ENCODE measurements at regions not wholly inside any gene's neighbourhood (a gene's known extent, or its start where the extent isn't known, plus 50 kb on each side); places are given as distances from the start of the nearest gene placed in this dataset.

DNA sequence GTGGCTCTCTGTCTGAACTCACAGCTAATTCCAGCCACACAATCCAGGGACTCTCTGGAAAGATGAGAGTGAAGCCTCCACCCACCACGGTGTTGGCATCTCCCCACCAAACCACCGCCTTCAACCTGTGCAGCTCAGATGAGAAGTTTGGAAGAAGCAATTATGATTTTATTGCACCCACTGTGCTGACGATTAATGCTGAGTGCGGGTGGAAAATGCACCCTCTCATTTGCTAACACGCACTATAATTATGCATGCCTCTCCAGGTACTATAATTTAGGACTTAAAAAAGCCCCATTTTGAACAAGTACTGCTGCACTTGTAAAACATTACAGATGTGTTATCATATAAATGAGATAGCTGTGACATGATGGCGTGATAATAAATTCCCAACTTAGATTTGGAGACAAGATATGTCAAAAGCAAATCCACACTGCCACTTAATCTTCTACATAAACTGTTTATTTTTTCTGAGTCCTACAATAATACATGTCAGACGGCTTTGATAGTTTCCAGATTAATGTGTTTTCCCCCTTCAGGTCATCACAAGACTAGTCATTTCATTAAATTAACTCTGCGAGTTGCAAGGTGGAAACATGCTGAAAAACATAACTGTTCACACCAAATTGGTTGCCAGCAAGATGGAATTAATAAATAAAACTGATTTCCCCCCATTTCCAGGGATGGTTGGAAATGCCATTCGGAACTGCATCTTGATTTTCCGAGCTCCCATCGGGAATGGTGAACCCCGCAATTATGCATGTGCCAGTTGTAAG, 466.5 kb upstream of the MAF start:
- no peak for DNase-seq

DNA sequence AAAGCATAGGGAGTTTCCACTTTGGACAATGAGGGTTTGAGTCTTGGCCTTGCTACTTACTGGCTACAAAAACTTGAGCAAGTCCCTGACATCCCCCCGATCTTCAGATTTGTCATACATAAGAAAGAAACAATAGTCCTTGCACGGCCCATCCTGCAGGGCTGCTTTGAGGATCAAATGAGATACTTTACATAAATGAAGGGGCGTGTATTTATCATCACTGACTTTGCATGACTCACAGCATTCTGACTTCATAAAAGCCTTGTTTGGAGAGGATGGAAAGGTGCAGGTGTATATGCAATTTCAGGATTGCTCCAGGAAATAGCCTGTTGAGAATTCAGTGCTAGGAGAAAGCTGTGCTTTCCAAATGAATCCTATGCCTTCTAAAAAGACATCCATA, 465.0 kb upstream of the MAF start:
- DNase-seq: no peak

DNA sequence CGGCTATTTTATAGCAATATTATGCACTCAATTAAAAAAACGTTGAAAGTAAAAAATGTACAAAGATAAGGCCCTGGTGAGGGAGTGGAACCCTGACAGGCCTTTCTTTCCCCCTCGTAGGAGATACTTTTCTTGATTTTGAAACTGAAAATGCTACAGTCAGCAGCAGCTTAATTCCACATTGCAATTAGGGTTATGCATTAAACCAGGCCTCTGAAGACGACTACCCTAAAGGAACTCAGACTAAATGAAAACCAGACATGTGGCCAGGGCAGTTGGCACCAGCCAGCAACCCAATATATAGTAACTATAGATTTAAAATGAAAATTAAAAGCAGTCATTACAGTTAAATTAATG, 463.2 kb upstream of the MAF start:
- DNase-seq: no peak

DNA sequence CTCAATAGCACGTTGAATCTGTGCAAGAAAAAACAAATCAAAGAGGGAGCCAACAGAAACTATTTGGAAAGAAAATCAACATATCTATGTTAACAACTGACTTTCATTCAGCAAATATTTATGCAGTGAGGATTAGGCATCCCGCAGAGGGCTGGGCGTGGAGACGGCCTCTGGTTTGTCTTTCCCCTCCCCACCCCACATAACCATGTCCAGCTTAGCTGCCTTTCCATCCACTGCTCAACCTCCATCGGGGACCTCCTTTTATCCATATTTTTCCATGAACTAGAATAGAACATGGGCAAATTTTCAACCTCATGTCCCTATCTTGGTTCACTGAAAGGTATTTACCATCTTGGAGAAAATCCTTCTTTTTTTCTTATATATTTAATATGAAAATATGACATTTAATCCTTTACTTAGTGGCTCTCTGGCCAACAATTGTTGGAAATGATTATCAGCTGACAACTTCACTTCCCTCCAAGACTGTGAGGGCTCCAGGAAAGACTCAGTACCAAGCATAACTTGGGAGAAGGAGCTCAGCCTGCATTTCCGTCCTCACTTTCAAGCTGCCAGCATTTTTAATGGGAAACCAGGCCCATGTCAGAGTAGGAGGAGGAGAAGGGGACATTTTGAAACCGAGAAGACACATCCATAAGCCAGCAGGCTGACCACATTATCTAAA, 462.6 kb upstream of the MAF start:
- no peak for DNase-seq

DNA sequence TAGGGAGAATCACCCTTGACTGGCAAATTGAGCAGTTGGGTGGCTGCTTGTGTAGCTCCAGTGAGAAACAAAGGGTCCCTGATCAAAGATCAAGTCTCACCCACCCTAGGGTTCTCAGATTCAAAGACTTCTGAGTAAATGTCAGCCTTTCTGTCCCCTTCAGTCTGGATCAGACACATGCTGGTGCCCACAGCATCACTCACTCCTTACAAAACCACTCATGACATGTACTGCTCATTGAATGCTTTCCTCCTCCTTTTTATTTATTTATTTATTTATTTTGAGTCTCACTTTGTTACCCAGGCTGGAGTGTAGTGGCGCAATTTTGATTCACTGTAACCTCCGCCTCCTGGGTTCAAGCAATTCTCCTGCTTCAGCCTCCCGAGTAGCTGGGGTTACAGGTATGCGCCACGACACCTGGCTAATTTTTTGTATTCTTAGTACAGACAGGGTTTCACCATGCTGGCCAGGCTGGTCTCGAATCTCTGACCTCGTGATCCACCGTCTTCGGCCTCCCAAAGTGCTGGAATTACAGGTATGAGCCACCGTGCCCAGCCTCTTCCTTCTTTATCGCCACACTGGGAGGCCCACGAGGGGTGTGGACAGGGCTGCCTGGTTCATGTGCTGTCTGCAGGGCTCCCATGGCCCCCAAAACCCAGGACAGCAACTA, 462.0 kb upstream of the MAF start:
- no peak for DNase-seq

DNA sequence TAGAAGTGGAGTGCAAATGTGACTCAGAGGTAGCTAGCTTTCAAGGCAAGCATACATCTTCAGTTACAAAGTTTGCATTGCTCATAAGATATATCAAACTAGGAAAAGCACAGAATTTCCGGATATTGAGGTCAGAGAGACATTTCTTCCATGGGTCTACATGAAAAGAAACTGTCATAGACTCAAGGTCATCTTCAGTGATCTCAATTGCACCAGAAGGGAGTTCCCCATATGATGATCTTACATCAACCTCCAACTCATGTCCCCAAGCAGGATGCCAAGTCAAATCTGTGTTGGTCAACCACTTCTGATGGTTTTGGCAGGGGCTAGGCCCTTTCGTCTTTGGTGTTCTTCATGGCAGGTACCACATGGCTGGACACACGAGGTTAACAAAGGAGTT, 459.9 kb upstream of the MAF start:
- no peak for DNase-seq

DNA sequence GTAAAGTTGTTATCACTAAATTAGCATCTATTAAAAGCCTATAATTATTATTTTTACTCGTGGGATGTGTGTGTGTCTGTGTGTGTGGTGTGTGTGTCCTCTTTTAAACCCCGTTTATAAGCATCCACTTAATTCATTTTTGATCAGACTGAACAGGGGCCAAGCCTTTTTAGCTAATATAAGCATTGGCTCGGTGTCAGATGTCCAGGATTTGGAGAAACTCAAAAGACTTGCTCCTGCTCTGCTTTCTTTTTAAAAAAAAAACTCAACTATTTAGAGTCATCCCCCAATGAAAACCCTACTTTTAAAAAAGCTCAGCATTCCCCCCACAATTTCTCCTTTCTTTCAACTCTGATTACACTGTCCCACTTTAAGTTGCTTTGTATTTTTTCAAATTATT, 459.3 kb upstream of the MAF start:
- no peak for DNase-seq

DNA sequence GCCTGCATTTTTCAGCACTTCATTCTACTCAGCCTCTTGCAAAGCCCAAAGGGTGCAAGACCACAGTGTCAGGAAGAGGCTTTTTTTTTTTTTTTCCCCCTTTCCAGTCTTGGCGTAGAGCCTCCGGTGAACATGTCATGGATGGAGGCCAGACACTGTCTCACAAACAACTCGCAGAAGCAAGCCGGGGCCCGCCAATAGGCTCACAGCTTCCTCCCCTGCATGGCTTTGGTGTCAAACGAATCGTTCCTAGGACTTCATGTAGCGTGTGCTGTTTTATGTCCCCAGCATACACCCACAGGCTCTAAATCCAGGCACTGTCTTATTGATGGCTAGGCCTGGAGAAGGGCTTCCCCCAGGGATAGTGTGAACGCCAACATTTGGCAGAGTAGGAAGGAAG, 457.7 kb upstream of the MAF start:
- no peak for DNase-seq

DNA sequence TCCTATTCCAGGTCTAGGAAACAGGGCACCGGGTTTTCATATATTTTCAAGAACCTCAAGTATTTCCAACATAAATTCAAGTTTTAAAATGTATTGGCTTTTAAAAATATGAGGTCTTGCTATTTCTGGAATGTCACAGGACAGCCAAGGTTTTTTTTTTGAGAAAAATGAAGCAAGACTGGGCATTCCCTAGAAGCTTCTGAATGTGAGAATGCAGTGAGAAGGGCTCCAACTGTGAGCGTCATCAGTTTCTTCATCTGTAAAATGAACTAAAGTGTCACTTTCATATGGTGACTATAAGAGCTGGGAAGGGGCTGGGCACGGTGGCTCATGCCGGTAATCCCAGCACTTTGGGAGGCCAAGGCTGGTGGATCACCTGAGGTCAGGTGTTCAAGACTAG, 455.8 kb upstream of the MAF start:
- no peak for DNase-seq

DNA sequence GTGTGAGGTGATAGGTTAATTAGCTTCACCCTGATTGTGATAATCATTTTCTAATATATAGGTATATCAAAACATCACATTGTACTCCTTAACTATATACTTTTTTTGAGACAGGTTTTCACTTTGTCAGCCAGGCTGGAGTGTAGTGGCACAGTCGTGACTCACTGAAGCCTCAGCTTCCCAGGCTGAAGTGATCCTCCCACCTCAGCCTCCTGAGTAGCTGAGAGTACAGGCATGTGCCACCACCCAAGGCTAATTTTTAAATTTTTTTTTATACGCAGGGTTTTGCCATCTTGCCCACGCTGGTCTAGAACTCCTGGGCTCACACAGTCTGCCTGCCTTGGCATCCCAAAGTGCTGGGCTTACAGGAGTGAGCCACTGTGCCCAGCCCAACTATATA, 455.3 kb upstream of the MAF start:
- DNase-seq: no peak

DNA sequence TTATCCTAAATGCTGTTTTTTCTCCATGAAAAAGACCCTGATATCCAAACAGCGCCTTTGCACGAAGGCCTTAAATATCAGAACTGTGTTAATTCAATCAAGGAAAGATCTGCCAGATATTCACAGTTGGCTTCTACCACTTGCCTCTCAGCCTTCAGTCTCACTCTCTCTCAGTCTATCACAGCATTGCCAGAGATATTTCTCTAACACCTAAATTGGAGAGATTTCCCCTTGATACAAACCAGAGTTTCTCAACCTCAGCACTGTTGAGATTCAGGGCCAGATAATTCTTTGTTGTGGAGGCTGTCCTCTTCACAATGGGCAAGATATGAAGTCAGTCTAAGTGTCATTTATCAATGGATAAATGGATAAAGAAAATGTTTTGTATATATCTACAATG, 454.1 kb upstream of the MAF start:
- no peak for DNase-seq

DNA sequence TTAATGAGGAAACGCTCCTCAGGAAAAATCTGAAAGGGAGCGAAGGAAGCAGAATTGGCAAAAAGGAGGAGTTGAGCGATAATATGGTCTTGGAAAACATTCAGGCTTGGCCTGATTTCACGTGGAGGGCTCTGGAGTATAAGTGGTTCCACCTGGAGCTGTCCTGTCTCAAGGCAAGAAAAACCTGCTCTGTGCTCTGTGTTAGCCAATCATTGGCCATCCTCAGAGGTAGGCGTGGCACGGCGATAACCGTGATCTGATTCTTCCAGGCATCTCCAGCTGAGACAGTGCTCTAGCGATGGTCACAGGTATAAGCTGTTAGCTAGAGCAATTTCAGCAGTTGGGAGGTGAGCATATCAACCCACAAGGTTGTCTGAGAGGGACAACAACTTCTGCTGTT, 450.5 kb upstream of the MAF start:
- DNase-seq: no peak

DNA sequence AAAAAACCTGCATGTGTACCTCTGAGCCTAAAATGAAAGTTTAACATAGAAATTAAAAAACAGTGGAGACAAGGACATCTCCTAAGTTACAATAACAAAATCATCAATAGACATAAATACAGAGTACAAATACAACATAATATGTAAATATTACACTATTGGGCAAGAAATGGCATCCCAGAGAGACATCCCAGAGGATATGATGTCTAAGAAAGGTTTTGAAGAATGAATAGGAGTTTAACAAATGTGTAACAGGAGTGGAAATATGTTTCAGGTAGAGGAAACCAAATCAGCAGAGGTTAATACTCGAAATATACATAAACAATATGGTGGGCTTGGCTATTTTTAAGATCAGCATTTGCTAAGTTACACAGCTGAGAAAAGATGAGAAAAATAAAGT, 447.7 kb upstream of the MAF start:
- DNase-seq: no peak

DNA sequence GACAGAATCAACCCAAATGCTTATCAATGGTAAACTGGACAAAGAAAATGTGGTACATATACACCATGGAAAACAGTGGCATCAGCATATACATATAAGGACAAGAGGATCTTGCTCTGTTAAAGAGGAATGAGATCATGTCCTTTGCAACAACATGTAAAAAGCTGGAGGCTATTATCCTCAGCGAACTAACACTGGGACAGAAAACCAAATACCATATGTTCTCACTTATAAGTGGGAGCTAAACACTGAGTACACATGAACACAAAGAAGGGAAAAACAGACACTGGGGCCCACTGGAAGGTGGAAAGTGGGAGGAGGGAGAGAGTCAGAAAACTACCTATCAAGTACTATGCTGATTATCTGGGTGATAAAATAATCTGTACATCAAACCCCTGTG, 447.3 kb upstream of the MAF start:
- DNase-seq: no peak

DNA sequence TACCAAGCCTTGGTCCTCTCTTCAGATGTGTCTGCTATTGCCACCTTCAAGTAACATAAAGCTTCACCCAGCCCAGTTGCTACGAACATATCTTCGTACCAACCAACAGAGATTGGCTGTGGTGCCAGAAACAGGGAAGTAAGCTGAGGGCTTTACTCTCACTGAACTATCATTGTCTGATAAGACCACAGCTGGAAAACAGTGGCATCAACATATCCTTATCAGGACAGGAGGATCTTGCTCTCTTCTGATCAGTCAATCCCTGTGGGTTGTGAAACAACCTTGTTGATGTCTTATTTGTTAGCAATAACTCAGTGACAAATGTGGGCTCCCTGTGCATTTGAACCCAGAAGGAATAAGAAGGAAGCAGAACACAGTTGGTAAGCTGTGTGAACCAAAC, 446.3 kb upstream of the MAF start:
- no peak for DNase-seq

DNA sequence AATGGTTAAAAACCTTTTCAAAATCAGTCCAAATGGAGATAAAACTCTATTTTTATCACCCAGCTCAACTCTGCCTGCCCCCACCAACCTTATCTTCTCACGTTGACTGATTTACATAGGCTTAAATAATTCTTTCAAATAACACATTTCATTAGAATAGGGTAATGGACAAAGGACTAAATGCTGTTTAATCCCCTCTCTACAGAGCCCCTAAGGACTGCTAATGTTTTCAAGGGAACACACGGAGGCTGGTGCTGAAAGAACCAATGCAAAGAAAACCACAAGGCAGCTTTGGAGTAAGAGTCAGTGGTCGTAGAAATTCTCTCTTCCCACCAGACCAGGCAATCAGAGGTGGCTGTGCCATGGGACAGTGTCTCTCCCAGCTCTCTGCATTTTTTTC, 445.7 kb upstream of the MAF start:
- DNase-seq: no peak

DNA sequence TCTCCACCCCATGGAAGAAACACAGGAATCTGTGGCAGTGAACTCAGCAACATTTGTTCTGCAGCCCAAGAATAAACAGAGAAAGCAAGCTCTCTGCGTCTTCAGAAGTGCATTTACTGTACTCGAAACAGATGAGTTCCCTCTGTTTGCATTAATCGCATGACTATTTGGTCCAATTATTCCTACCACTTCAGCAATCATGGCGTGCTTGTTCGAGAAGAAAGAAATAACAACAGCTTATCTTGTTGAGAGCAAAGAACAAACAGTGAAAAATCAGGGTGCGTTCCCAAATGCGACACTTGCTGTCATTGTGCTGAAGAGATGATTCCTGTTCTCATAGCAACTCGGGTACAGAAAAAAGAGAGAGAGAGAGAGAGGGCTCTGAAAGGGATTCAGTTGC, 445.3 kb upstream of the MAF start:
- peak; percentile 36 for DNase-seq

DNA sequence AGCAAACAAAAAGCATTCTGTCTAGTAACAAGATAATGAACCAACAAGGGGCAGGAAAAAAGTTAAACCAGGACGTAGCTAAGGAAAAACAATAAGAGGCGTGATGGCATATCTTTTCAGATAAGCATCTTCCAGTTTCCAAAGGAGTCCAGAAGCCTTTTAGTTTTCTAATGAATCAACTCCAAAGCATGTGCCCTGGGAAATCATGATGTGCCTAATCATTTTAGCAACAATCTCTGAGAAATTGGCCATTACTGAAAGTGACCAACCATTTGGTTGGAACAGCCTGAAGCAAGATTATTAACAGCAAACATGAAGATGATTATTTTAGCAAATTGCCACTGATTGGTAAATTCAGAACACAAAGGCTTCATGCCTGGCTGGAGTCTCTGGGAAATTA, 440.9 kb upstream of the MAF start:
- DNase-seq: no peak

DNA sequence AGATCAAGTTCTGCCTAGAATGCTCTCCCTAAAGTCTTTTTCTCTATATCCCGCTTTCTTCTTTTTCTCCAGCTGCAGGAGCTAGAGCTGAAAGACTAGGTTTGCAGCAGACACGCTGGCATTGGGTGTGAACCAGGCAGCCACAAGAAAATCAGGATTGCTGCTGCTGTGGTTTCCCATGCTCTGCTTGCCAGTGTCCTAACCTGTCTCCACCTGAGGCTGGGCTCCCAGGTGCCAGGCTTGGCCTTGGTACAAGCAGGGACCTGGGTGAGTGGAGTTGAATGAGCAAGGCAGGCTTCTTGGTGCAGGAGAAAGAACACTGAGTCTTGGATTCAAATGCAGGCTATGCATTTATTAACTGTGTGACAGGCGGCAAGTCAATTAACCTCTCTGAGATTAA, 440.3 kb upstream of the MAF start:
- DNase-seq: no peak

DNA sequence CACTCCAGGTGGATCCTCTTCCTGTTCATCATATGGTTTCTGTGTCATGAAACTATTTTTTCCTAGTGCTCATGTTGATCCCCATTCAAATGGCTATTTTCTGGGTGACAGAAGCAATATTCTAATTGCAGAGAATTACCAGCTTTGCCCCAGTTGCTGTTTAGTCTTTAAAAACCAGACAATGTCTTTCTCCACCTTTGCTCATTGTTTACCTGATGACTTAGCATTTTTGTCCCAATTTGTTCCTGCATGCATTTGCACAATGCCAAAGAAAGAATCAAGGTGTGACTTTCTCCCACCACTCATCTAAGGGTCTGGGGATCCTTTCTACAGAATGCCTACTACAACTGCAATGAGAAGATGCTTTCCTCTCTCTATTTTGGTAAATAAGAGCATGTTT, 439.9 kb upstream of the MAF start:
- no peak for DNase-seq

DNA sequence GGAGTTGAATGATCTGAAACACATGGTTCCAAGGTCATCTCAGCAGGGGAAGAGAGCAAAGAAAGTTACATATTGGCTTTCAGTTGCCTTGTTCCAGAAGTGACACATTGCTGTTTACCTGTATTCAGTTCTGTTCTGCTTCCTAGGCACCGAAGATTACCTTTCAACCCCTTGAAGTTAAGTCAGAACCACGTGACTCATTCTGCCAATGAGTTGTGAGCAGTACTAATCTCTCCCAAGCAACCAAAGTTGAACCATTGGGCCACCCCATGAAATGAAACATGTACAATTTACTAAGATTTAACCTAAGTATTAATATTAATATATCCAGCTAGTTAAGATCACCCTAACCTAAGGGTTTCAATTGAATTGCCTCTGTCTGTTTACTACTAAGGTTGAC, 439.2 kb upstream of the MAF start:
- DNase-seq: no peak

DNA sequence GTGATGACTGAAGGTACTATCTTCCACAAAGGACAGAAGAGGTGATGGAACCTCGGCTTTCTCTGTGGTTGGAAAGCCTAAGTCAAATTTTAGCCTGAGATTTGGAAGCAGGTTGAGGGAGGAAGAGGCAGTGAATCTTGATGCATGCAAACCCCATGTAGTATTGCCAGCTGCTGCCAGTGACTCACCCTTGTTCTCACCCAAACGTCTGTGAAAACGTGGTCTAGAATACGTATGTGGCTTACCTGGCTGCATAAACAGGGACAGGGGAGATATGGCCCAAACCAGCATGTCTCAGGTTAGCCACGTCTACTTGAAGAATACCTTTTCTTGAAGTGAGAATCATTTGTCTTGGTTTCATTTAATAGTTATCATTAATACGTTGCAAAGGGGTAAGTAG, 438.0 kb upstream of the MAF start:
- no peak for DNase-seq

DNA sequence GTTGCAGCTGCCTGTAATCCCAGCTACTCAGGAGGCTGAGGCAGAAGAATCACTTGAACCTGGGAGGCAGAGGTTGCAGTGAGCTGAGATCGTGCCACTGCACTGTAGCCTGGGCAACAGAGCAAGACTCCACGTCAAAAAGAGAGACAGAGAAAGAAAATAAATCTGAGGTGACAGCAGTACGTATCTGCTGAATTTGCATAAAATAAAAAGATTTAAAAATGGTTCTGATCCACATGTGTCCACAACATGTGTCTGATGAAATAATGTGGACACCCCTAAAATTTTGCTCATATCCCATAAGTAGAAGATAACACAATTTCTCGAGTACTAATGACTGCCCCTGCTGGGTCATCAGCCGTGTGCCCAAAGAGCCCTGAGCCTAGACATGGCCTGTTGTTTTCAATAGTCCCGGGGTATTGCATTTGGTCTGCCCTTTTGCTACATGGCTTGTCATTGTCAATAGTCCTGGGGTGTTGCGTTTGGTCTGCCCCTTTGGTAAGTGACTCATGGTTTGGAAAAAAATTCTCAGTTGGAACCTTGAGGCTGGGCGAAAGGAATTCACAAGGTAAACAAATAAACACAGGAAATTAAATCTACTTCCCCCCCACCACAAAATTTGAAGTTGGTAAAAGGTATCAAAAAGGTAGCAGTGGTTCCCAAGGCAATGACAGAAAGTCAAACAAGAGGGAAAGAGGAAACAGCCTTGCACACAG, 434.6 kb upstream of the MAF start:
- DNase-seq: no peak

DNA sequence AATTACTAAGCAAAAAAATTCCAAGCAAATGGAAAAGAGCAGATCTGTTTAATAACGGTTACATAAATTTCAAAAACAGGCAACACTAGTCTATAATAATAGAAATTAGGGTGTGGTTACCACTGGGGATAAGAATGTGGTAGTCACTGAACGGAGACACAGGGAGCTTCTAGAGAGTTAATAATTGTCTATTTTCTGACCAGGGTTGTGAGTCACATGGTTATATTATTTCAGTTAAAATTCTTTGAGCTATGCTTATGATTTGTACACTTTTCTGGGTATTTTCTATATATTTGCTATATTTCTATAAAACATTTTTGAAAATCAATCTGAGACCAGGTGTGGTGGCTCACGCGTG, 433.9 kb upstream of the MAF start:
- DNase-seq: no peak

Data from NCI-H1092 treated with DMSO at 0.1 percent for 48 hours (cell line).